ENCODE measurements at regions not wholly inside any gene's neighbourhood (a gene's known extent, or its start where the extent isn't known, plus 50 kb on each side); places are given as distances from the start of the nearest gene placed in this dataset.

GRCh38 chr20:24842274-24842917 is 106.7 kb upstream of the CST7 start:
- DNase-seq: no peak
- Histone ChIP-seq H3K4me3 (no peak overlapping the region), H3K27ac (peak overlapping the region in 2 of 4 donors; percentile 31 to 51), H3K27me3 (no peaks in the 10 kb centered on the region), H3K9me3 (no peaks in the 10 kb centered on the region), H3K36me3 (no peaks in the 10 kb centered on the region), H3K4me1 (no peaks in the 10 kb centered on the region)
- intact Hi-C loops (cut with DNase I; ENCODE audit: low total_unique reads): no loop called here
- no peak for TF ChIP-seq POLR2A (IDR thresholded peaks at IDR 0.05)
- TF ChIP-seq POLR2AphosphoS5 (IDR thresholded peaks at IDR 0.05): no peak
- no peak for TF ChIP-seq CTCF (IDR thresholded peaks at IDR 0.05)
- TF ChIP-seq EP300 (IDR thresholded peaks at IDR 0.05; ENCODE audit: low read depth): no peak
- in situ Hi-C loops (cut with MboI; ENCODE audit: low pct_ligation_motif_present in 1 of 4, low pct_unique_long_range_greater_than_20kb in 1 of 4, low sequenced_read_pairs in 3 of 4): no loop called here
- WGBS, 2 donors (ENCODE audit: low coverage in 1 of 2): 65 to 67% methylated on average over 6 to 12 of the region's 12 CpGs

- intact Hi-C loops (cut with DNase I; ENCODE audit: low total_unique reads): no loop called here
These were observed 106.0 kb upstream of the CST7 start for GRCh38 chr20:24842918-24843715.

GRCh38 chr20:24850176-24850575 is 98.9 kb upstream of the CST7 start:
- Histone ChIP-seq H3K4me1 (no peaks in the 10 kb centered on the region), H3K36me3 (no peaks in the 10 kb centered on the region), H3K27ac (no peak overlapping the region), H3K4me3 (no peak overlapping the region), H3K27me3 (peaks cover 4% of the 10 kb centered on the region), H3K9me3 (no peaks in the 10 kb centered on the region)
- no peak for DNase-seq
- intact Hi-C loops (cut with DNase I; ENCODE audit: low total_unique reads): no loop called here
- in situ Hi-C loops (cut with MboI; ENCODE audit: low pct_ligation_motif_present in 1 of 4, low pct_unique_long_range_greater_than_20kb in 1 of 4, low sequenced_read_pairs in 3 of 4): no loop called here
- whole genome bisulfite sequencing, 2 donors (ENCODE audit: low coverage in 1 of 2): 71% methylated on average over 5 of the region's 5 CpGs; no CpG with 5 or more reads in 1 of the 2 donors
- no peak for TF ChIP-seq CTCF (IDR thresholded peaks at IDR 0.05)
- no peak for TF ChIP-seq EP300 (IDR thresholded peaks at IDR 0.05; ENCODE audit: low read depth)

More at GRCh38 chr20:24842918-24843715, 106.0 kb upstream of the CST7 start:
- DNase-seq: peak; percentile 49
- H3K9me3 ChIP-seq: no peaks in the 10 kb centered on the region
- no peaks in the 10 kb centered on the region for H3K36me3 ChIP-seq
- in situ Hi-C loops (cut with MboI; ENCODE audit: low pct_ligation_motif_present in 1 of 4, low pct_unique_long_range_greater_than_20kb in 1 of 4, low sequenced_read_pairs in 3 of 4): no loop called here
- no peak for TF ChIP-seq CTCF (IDR thresholded peaks at IDR 0.05)
- TF ChIP-seq POLR2A (IDR thresholded peaks at IDR 0.05): no peak
- peak in 1 of 3 donors; percentile 14 for TF ChIP-seq POLR2AphosphoS5 (IDR thresholded peaks at IDR 0.05)
- no peak for TF ChIP-seq EP300 (IDR thresholded peaks at IDR 0.05; ENCODE audit: low read depth)
- H3K27me3 ChIP-seq: no peaks in the 10 kb centered on the region
- no peak overlapping the region for H3K4me3 ChIP-seq
- no peaks in the 10 kb centered on the region for H3K4me1 ChIP-seq
- 53 to 73% methylated on average over 2 to 7 of the region's 7 CpGs for WGBS, 2 donors (ENCODE audit: low coverage in 1 of 2)
- peak overlapping the region in 1 of 4 donors; percentile 51 for H3K27ac ChIP-seq

GRCh38 chr20:24851346-24852019 is 97.6 kb upstream of the CST7 start:
- in situ Hi-C loops (cut with MboI; ENCODE audit: low pct_ligation_motif_present in 1 of 4, low pct_unique_long_range_greater_than_20kb in 1 of 4, low sequenced_read_pairs in 3 of 4): no loop called here
- DNase-seq: no peak
- 78 to 85% methylated on average over 3 of the region's 3 CpGs for WGBS, 2 donors (ENCODE audit: low coverage in 1 of 2)
- intact Hi-C loops (cut with DNase I; ENCODE audit: low total_unique reads): no loop called here
- Histone ChIP-seq H3K4me1 (no peaks in the 10 kb centered on the region), H3K27me3 (peaks cover 4% of the 10 kb centered on the region), H3K36me3 (no peaks in the 10 kb centered on the region), H3K4me3 (no peak overlapping the region), H3K27ac (no peak overlapping the region), H3K9me3 (no peaks in the 10 kb centered on the region)
- TF ChIP-seq CTCF (IDR thresholded peaks at IDR 0.05): no peak
- no peak for TF ChIP-seq POLR2A (IDR thresholded peaks at IDR 0.05)
- no peak for TF ChIP-seq POLR2AphosphoS5 (IDR thresholded peaks at IDR 0.05)
- no peak for TF ChIP-seq EP300 (IDR thresholded peaks at IDR 0.05; ENCODE audit: low read depth)

Data from transverse colon (tissue), 4 donors.